DMS153 treated with DMSO at 0.1 percent for 48 hours (cell line): ENCODE measurements at regions not wholly inside any gene's neighbourhood (a gene's known extent, or its start where the extent isn't known, plus 50 kb on each side); places are given as distances from the start of the nearest gene placed in this dataset.
"Not testable (repeated sequence)": the region's sequence is repeated elsewhere in the genome, so short reads cannot be mapped to it uniquely, and the experiment has no call there.

Source experiments
- DNase-seq: peaks from one replicate; lab custom pipeline; 2025; ENCODE audit not compliant: unreplicated experiment; lab: John Stamatoyannopoulos, UW

DNA sequence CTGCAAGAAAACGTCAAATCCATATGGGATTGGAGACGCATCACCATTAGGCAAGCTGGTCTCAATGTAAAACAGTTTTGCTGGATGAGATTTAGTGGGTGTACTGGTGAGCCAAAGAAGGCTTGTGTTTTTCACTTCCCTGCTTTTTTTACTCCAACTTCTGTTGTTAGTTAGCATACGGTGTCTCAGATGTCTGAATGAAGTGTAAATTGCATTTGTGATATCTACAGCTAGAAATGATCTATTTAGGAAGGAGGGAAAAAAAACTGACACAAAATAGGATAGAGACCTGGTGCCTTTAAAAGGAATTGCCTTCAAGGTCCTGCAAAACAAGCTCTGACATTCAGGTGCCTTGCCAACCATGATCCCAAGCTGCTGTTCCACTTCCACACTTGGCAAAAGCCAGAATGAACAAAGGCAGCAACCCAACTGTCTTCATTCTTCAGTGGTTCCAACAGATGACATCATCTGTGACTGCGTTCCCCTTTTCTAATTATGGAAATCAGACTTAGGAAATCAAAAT, 104.2 kb upstream of the RAI14 start:
- DNase-seq, result no peak

DNA sequence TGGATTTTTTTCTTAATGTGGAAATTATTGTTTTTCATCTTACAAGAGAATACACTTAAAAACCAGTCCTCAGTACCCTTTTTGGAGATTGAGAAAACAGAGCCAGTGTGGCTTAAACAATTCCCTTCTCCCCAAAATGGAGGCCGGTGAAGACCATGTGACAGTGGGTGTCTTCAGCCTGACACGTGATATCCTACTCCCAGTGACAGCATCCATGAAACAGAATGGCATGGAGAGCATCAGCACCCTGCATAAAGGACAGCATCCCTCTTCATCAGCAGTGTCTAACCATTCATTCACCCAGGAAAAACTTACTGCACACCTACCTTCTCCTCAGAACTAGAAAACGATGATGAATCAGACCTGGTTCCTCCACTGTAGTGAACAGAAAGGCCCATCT, 103.4 kb upstream of the RAI14 start:
- no peak for DNase-seq

DNA sequence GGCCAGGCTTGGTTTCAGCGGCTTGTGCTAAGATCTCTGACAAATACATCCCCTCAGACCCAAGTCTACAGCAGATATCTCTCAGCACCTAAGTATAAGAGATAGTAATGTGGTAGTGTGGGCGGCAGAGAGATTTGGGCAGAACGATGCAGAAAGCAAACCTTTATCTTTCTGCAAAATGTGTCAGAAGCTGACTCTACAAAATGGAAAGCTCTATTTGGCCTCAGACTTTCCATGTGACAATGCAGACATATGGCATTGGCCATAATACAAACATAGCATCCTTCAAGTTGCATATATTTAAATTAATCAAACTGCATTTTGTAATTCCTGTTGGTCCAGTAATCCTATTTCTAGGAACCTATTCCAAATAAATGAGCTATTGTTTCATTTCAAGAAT, 102.5 kb upstream of the RAI14 start:
- no peak for DNase-seq

DNA sequence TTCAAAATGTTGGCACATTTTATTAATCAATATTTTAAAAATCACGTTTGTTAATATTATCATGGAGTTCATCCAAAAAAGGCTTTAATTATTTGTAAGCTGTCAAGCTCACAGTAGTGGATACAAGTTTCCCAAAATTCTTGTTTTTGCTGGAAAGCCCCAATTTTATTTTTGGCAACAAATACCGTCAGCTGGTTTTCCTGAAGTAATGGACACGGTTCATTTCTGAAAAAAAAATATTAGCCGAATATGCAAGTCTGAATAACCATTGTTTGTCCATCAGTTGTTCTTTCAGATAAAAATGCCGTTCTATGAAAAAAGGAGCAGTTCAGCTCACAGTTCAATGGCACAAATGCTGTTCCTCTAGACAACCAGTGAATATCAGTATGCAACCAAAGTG, 101.5 kb upstream of the RAI14 start:
- DNase-seq, result no peak

DNA sequence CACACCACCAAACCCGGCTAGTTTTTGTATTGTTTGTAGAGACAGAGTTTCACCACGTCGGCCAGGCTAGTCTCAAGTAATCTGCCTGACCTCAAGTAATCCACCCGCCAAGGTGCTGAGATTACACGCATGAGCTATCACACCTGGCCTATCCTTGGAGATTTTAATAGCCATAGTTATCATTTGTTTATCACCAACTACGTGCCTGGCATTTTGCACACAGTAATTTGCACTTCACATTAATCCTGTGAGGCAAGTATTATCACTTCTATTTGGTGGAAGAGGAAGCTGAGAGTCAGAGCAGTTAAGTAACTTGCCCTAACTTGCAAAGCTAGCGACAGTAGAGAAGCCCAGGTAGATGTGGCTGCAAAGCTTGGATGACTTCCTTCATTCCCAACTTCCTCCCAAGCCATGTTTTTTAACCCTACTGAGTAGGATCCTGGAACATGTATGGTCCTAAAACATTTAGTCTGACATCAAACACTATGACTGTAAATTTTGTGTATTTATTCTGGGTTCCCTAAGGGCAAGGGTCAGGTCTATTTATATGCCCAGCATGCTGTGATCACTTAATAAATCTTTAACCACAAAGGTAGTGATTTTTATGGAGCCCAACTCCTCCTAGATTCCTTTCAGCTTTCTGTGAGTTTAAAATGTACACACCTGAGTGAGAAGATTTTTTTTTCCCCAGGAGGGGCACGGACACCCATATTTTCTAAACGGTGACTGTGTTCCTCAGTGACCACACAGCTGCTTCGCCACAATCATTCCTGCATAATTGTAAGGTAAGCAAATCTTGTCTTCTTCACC, 100.2 kb upstream of the RAI14 start:
- no peak for DNase-seq

DNA sequence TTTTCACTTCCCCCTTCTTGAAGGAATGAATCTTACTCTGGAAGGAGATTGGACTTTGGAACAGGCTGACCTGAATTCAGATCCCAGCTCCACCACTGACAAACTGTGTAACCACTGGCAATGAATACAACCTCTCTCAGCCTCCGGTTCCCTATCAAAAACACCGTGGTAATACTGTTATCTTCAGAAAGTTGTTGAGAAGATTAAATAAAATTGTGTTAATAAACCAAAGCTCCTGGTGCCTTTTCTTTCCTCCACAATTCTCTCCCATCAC, 99.7 kb upstream of the RAI14 start:
- DNase-seq, result no peak

DNA sequence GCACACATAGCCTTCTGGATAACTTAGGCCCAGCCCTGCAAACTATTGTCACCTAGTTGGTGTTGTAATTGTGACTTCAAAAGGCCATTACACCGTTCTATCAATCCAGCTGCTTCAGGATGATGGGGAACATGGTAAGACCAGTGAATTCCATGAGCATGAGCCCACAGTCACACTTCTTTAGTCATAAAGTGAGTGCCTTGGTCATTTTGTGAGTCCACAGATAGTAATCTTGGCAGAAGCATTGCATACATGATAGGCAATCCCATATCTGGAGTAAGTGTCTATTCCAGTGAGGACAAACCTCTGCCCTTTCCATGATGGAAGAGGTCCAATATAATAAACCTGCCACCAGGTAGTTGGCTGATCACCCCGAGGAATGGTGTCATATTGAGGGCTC, 94.5 kb upstream of the RAI14 start:
- not testable (repeated sequence) for DNase-seq

DNA sequence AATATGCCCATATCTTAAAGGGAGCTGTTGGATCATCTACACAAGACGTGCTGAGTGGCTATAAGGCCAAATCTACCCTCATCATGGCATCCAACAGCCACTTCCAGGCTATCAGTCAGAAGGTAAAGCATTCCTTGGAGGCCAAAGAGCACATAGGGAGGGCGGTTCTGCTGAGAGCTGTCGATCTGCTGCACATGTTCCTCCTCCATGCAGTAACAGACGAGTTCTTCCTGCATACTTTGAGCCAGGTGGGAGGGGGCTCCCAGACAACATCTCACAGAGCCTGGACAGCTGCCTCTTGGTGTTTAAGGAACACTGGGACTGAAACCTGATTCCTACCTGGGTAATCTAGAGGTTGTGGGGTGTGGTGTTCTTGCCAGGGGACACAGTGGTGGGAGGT, 93.3 kb upstream of the RAI14 start:
- no peak for DNase-seq

DNA sequence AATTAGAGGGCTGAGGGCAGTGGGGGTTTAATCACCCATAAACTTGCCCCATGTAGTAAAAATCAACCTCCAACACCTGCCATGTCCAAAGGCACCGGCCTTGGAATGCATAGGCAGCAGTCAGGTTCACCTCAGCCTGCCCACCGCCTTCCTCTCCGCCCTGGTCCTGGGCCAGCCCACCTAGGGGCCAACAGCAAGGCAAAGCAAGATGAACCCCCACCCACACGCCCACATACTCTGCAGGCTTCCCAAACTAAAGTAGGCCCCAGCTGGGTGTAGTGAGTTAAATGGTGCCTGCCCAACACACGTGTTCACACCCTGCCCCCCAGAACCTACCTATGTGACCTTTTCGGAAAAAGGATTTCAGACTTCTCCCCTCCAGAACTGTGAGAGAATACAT, 92.9 kb upstream of the RAI14 start:
- DNase-seq, result no peak

DNA sequence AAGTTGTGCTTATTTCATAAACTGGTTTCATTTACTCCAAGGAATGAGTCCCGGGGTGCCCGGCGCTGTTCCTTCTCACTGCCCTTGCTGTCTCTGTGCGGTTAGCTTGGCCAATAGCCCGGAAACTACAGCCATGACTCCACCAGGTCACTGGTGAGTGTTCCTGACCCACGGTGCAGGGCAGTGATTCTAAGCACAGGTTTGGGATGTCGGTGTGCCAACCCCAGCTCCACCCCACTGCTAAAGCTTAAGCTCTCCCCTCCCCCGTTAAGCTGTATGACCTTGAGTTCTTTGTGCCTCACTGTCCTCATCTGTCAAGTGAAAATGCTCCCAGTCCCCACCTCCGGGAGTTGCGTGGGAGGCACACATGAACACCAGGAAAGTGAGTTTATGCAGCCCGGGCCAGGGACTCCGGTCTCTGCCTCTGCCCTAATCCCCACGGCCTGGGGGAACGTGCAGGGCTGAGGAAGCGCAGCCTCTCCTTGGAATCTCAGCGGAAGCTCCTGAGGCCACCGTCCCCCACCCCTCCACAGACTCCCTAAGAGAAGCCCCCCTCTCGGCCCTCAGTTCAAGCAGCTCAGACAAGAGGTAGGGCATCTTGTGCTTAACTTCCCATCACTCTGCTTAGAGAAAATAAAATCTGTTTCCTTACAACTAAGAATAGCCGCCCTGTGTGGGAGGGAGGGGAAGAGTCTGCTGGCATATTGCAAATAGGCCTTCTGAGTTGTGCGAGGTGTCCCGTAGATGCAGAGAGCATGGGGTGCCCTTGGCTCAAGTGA, 92.0 kb upstream of the RAI14 start:
- DNase-seq, result no peak

DNA sequence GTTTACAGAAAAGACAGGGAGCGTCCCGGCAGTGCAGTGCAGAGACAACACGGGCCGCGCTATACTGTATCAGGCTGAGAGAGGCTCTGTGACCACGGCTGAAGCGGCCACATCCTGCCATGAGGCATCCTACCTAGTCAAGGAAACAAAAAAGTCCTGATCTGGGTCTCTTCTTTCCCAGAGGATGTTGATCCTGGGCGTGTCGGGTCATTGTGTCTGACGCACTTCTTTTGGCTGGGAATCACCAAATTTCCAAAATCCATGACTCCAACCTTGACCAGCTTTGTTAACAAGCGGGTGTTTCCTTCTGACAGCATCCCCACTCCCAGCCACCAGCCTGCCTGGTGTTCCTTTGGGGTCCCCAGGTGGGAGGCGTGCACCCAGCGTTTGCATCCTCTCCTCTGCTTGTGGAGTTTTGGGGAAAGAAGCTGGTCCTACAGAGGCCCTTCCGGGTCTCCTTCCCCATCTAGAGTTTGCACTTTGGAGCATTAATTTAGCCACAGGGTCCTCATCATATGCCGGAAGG, 91.4 kb upstream of the RAI14 start:
- DNase-seq, result no peak

DNA sequence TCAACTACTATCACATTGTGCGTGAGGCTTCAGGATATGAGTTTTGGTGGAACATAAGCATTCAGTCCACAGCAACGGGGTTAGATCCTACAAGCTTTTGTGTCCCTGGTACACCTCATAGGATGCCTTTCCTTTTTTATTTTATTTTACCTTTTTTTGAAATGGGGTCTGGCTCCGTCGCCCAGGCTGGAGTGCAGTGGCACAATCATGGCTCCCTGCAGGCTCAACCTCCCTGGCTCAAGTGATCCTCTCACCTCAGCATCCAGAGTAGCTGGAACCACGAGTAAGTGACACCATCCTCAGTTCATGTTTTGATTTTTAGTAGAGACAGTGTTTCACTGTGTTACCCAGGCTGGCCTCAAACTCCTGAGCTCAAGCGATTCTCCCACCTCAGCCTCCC, 86.0 kb upstream of the RAI14 start:
- no peak for DNase-seq

DNA sequence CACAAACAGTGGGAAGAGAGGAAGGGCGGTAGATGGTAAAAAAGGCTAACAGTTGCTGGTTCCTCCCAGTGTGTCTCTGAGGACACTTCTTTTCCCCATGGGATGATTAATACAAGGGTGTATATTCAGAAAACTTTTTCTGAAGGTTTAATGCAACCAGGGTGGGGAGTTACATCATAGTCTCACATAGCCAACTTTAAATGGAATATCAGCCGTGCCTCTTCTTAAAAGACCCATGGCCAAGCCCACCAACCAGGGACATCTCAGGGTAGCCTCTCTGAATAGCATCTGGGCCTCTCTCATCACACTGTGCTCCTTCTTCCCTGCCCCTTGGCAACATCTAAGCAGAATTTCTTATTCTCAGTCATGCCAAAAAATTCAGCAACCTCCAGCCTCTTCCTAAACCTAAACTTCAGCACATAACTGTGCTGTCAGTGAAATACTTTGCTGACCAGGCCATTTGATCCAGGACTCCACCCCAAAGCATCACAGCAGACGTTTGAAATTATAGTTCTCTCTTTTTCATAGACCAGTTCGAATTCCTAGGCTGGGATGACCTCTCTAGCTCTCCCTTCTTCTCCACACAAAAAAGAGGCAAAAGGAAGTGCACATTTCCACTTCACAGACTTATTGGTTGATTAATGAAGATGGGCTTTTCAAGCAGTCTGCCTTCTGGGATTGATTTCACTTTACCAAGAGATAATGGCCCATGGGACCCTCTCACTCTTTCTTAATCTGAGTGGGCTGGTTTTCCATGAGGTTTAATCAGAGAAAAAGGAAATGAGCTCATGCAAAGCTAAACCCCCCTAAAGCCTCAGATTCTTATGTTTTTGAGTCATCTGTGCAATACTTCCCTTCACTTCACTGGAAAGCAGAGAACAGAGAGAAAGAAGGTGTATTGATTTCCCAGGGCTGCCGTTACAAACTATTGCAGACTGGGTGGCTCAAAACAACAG, 85.1 kb upstream of the RAI14 start:
- DNase-seq, result no peak

DNA sequence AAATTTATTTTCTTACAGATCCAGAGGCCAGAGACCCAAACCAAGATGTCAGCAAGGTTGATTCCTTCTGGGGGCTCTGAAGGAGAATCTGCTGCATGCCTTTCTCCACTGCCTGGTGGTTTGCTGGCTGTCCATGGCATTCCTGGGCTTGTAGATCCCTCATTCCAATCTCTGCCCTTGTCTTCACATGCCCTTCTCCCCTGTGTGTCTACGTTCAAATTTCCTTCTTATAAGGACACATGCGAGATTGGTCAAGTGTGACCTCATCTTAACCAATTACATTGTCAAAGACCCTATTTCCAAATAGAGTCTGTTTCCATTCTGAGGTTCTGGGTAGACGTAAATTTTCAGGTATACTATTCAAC, 84.5 kb upstream of the RAI14 start:
- DNase-seq, result no peak

DNA sequence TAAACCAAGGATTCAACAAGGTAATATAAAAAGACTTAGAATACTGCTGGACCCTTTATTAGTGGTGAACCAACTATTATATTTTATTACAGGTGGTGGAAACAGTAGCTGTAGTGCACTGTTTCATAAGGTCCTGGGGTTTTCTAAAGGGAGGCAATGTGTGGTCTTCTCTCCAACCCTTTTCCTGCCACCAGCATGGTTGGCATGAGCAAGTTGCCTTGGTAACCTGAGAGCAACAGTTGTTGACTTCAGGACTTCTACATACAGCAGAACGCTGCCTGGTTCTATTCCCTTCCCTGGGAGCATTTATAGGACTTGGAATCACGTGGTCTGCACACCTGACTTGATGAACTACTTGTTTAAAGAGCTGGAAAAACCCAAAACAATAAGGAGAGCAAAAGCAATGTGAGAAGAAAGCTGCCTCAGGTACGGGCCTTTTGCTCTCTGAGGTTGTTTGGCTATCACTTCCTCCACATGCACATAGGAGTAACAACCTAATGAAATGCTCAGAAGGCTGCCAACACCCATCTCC, 81.1 kb upstream of the RAI14 start:
- no peak for DNase-seq

DNA sequence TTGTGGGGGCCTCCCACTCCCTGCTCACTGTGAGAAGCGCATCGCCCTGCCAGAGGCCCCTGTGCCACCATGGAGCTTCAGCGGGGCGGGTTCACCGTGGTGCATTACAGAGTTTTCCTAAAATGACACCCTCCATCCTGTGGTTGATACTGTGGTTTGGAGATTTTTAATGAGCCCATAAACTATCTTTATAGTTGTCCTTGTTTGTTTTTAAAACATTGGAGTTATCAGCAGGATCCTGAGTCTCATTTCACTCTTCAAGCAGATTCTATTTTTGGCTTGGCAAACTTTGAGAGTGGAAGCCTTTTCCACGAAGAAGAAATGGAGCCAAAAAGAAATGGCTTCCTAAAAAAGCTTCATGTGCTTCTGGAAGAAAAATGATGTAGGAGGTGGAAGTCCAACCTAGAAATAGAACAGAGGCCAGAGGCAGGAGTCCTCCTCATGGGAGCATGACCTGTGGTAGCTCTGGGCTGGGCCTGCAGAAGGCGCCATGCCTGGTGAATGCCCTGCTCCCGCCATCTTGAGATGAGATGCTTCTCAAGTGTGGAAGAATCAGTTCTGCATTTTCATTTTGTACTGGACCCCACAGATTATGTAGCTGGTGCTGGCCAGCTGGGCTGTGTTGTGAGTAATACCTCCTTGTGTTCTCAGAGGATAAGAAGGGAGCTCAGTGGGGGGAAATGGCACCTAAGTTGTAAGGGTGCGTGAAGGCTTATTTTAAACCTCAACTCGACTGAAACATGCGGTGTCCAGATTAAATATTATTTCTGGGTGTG, 79.0 kb upstream of the RAI14 start:
- no peak for DNase-seq

DNA sequence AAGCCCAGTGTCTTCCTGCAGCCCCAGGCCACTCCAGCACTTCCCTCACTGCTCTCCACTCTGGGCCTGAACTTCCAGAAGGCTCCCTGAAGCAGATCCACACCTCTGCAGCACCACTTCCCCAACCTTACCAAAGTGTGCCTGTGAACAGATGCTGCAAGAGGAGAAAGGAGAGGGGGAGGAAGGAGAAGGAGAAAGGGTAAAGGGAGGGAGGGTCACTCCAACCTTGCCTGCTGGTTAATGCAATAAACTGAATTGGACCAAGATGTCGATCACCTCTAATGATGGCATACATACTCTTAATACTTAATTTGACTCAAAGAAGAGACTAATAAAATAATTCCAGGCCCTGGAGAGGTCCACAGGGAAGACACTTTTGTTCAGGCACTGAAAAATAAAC, 77.2 kb upstream of the RAI14 start:
- no peak for DNase-seq

DNA sequence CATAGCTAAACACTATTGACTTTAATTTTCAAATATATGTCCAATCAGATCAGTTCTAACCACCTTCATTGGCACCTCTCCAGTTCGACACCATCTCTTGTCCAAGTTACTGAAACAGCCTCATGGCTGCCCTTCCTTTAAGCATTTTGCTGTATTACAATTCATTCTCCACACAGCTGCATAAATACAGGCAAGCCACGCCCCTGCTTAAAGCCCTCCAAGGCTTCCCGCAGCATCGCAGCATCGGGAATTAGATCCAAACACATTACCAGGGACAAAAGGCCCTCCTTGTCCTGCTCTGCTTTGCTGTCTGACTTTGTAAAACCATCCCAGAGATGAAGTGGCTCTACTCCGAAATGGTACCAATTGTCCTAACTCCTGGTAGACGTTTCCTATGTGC, 75.1 kb upstream of the RAI14 start:
- DNase-seq, result no peak

DNA sequence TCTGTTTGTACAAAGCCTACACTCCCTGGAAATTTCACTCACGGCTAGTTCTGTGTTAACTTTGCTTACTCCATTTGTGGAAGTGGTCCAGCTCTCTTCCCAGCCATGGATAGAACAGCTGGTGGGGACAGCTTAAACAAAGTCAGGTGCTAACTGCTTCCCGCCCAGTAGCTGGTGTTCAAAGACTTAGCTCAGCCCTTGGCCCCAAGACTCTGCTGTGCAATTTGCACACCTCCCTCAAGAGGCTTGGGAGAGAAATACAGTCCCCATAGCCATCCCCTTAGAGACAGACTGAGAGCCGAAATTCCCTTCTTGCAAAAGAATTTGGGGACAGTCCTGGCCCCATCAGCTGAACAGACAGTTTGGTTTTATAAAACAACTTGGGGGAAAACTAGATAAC, 73.8 kb upstream of the RAI14 start:
- no peak for DNase-seq

DNA sequence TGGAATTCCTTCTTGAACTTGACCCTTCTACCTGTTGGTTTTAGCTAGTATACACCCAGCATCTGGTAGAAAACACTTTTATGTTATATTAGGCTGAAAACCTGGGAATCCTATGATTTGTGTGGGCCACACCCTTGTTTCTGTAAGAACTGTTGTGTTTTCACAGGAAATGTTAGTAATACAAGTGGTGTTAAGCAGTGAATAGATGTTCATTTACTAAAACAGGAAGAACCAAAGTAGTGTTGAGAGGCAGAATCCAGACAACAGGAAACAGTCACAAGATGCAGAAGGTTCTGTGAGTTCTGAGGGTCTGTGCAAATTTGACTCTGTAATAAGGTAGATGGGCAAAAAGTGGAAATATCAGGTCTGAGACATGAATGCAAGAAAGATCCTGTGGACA, 73.0 kb upstream of the RAI14 start:
- no peak for DNase-seq
